ENCODE measurements at regions not wholly inside any gene's neighbourhood (a gene's known extent, or its start where the extent isn't known, plus 50 kb on each side); places are given as distances from the start of the nearest gene placed in this dataset.

DNA sequence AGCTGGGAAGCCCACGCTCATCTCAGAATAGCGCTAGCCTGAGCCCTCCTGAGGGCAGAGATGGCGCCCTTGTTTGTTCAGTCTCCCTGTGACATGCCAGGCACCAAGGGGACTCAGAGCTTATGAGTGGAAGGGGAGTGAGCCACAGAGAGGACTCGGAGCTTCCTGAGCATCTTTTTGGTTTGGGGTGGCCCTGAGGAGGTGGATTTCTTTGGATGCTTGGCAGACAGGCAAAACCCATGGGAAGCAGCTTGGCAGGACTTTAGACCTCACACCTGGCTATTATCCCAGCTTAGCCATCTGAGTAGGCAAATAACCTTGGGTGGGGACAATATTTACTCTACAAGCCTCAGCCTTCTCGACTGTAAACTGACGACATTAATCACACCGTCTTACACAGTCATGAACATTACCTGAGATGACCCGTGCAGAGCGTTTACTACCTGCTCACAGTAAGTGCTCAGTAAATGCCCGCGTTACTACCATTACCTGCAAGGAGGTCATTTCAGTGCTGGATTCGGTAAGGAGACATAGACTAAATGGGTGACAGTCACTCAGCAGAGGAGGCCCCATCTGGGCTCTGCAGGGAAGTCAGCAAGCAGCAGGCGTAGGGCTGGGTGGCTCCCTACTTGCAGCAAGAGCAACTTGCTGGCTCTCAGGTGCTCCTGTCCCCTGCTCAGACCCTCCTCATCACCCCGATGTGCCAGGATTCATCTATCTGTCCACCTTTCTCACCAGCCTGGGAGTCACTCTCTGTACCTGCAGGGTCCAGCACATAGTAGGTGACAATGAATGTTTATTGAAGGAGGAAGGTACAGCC, 54.9 kb downstream of the KLHDC7A start:
- Histone ChIP-seq H3K4me2 (ENCODE audit: unreplicated experiment) (no peak overlapping the region), H2AFZ (no peak overlapping the region), H3K27ac (no peak overlapping the region), H3K36me3 (ENCODE audit: low read depth) (no peaks in the 10 kb centered on the region), H3K9me2 (ENCODE audit: insufficient read depth) (no peaks in the 10 kb centered on the region), H3F3A (ENCODE audit: insufficient read depth) (no peaks in the 10 kb centered on the region), H3K27me3 (replicated peaks; ENCODE audit: insufficient read depth) (peaks cover 5% of the 10 kb centered on the region; the same call in 1 of the 2 replicates), H3K9ac (no peak overlapping the region), H3K4me1 (ENCODE audit: insufficient read depth) (no peaks in the 10 kb centered on the region), H3K9me3 (ENCODE audit: low read depth) (no peaks in the 10 kb centered on the region), H4K20me1 (ENCODE audit: insufficient read depth) (no peaks in the 10 kb centered on the region), H3K79me2 (ENCODE audit: insufficient read depth) (no peaks in the 10 kb centered on the region), H3K4me3 (no peak overlapping the region)
- no peak for DNase-seq
- TF ChIP-seq EZH2phosphoT487 (IDR thresholded peaks at IDR 0.05; ENCODE audit: insufficient read depth, low read depth) (no peak), EZH2 (IDR thresholded peaks at IDR 0.05; ENCODE audit: insufficient read depth, poor library complexity, severe bottlenecking) (no peak)
- in situ Hi-C loops (cut with MboI), result no loop called here
- WGBS, 2 experiments (ENCODE audit: low coverage in 1 of 2, low lambda C conversion rate in 2 of 2, missing lambda C conversion rate in 2 of 2), result 56 to 60% methylated on average over 14 of the region's 14 CpGs

DNA sequence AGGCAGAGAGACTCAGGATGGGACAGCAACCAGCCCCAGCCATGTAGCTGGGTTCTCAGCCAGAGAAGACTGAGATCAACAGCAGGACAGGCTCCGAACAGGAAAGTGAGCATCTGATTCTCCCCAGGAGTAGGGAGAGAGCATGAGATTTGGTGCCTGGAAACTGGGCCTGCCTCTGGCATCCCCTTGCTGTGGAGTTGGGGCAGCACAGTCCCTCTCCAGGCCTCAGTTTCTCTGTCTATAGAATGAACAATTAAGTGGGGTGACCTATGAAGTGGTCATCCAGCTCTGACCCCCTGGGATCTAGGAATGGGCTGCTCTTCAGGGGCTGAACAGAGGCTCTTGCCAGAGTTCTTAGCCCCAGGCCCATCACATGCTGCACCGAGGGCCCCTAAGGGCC, 55.6 kb downstream of the KLHDC7A start:
- in situ Hi-C loops (cut with MboI), result no loop called here
- no peak for DNase-seq
- WGBS, 2 experiments (ENCODE audit: low coverage in 1 of 2, low lambda C conversion rate in 2 of 2, missing lambda C conversion rate in 2 of 2), result 15 to 26% methylated on average over 2 of the region's 2 CpGs
- Histone ChIP-seq H3K9me3 (ENCODE audit: low read depth) (no peaks in the 10 kb centered on the region), H3K9ac (no peak overlapping the region), H3K9me2 (ENCODE audit: insufficient read depth) (no peaks in the 10 kb centered on the region), H3K4me1 (ENCODE audit: insufficient read depth) (no peaks in the 10 kb centered on the region), H3K36me3 (ENCODE audit: low read depth) (no peaks in the 10 kb centered on the region), H3K27me3 (replicated peaks; ENCODE audit: insufficient read depth) (peaks cover 5% of the 10 kb centered on the region; the same call in 1 of the 2 replicates), H3K27ac (no peak overlapping the region), H2AFZ (no peak overlapping the region), H3K4me3 (no peak overlapping the region), H3K4me2 (ENCODE audit: unreplicated experiment) (no peak overlapping the region), H4K20me1 (ENCODE audit: insufficient read depth) (no peaks in the 10 kb centered on the region), H3K79me2 (ENCODE audit: insufficient read depth) (no peaks in the 10 kb centered on the region), H3F3A (ENCODE audit: insufficient read depth) (no peaks in the 10 kb centered on the region)
- TF ChIP-seq EZH2 (IDR thresholded peaks at IDR 0.05; ENCODE audit: insufficient read depth, poor library complexity, severe bottlenecking) (no peak), EZH2phosphoT487 (IDR thresholded peaks at IDR 0.05; ENCODE audit: insufficient read depth, low read depth) (no peak)

DNA sequence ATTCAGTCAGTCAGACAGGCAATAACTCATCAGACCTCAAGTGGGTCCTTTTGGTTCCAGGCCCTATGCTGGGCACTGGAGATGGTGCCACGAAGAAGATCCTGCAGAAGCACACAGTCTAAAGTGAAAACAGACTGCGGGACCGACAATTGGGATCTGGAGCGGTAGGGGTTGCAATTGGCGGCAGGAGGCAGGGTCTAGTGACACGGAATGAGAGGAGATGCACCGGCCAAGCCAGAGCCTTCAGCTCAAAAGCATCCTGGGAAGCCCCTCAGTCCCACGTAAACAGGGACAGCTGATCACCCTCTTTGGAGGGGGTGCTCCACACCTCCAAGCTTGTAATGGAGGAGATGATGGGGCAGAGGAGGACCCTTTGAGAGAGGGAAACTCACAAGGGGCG, 56.2 kb downstream of the KLHDC7A start:
- H4K20me1 ChIP-seq (ENCODE audit: insufficient read depth), result no peaks in the 10 kb centered on the region
- WGBS, 2 experiments (ENCODE audit: low coverage in 1 of 2, low lambda C conversion rate in 2 of 2, missing lambda C conversion rate in 2 of 2), result 41 to 63% methylated on average over 9 of the region's 9 CpGs
- no peaks in the 10 kb centered on the region for H3K79me2 ChIP-seq (ENCODE audit: insufficient read depth)
- no peak for TF ChIP-seq EZH2 (IDR thresholded peaks at IDR 0.05; ENCODE audit: insufficient read depth, poor library complexity, severe bottlenecking)
- TF ChIP-seq EZH2phosphoT487 (IDR thresholded peaks at IDR 0.05; ENCODE audit: insufficient read depth, low read depth), result no peak
- H3K36me3 ChIP-seq (ENCODE audit: low read depth), result no peaks in the 10 kb centered on the region
- H3K9ac ChIP-seq, result no peak overlapping the region
- in situ Hi-C loops (cut with MboI), result no loop called here
- H3K4me3 ChIP-seq, result no peak overlapping the region
- H3K9me2 ChIP-seq (ENCODE audit: insufficient read depth), result no peaks in the 10 kb centered on the region
- no peak for DNase-seq
- H3K27me3 ChIP-seq (replicated peaks; ENCODE audit: insufficient read depth), result 0 out of 2 replicates have a peak, but pooled peaks cover 5% of the 10 kb centered on the region
- no peak overlapping the region for H2AFZ ChIP-seq
- no peak overlapping the region for H3K27ac ChIP-seq
- H3K4me2 ChIP-seq (ENCODE audit: unreplicated experiment), result no peak overlapping the region
- no peaks in the 10 kb centered on the region for H3K9me3 ChIP-seq (ENCODE audit: low read depth)
- H3F3A ChIP-seq (ENCODE audit: insufficient read depth), result no peaks in the 10 kb centered on the region
- no peaks in the 10 kb centered on the region for H3K4me1 ChIP-seq (ENCODE audit: insufficient read depth)

DNA sequence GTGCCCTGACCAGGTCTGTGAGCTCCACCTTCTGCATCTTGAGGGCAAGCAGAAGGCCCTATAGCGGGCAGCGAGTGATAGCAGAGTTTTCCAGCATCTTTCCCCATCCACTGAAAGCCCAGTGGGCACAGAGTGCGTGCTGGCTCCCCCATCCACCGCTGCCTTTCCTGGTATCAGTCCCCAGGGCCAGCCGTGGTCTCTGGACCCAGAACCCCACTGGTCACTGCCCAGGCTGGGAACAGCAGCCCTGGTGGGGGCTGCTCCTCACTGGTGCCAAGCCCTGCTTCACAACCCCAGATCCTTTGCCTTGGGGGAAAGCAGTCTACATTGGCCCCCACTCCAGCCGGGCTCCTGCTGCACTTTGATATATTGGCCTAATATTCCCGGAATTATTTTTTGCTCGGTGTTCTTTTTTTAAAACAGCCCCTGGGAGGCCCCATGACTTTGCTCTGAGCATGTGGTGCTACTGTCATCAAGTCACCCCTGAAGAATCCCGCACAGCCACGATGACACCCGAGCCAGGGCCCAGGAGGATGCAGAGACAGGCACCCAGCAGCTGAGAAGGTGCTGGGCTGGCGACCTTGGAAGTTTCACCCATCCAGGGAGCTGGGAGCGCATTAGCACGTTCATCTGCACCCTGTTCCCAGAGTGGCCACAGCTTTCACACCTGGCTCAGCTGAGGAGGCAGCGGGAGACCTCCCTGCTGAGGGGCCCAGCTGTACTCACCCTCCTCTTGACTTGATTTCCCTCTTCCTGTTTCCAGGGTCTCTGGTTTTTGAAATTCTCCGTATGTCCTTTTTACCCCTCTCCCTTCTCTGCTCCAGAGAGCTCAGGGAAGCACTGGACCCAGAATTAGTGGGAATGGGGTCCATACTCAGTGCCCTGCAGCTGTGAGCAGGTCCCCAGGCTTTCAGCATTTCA, 56.9 kb downstream of the KLHDC7A start:
- 40 to 41% methylated on average over 16 of the region's 16 CpGs for WGBS, 2 experiments (ENCODE audit: low coverage in 1 of 2, low lambda C conversion rate in 2 of 2, missing lambda C conversion rate in 2 of 2)
- in situ Hi-C loops (cut with MboI), result no loop called here
- DNase-seq, result no peak
- H3K4me2 ChIP-seq (ENCODE audit: unreplicated experiment), result no peak overlapping the region
- no peaks in the 10 kb centered on the region for H3K9me3 ChIP-seq (ENCODE audit: low read depth)
- no peaks in the 10 kb centered on the region for H3K4me1 ChIP-seq (ENCODE audit: insufficient read depth)
- H3K27me3 ChIP-seq (replicated peaks; ENCODE audit: insufficient read depth), result 0 out of 2 replicates have a peak, but pooled peaks cover 5% of the 10 kb centered on the region
- H2AFZ ChIP-seq, result no peak overlapping the region
- no peak overlapping the region for H3K4me3 ChIP-seq
- no peaks in the 10 kb centered on the region for H3K36me3 ChIP-seq (ENCODE audit: low read depth)
- H3F3A ChIP-seq (ENCODE audit: insufficient read depth), result no peaks in the 10 kb centered on the region
- H3K27ac ChIP-seq, result no peak overlapping the region
- H3K9me2 ChIP-seq (ENCODE audit: insufficient read depth), result no peaks in the 10 kb centered on the region
- no peak for TF ChIP-seq EZH2 (IDR thresholded peaks at IDR 0.05; ENCODE audit: insufficient read depth, poor library complexity, severe bottlenecking)
- TF ChIP-seq EZH2phosphoT487 (IDR thresholded peaks at IDR 0.05; ENCODE audit: insufficient read depth, low read depth), result no peak
- H3K79me2 ChIP-seq (ENCODE audit: insufficient read depth), result no peaks in the 10 kb centered on the region
- H4K20me1 ChIP-seq (ENCODE audit: insufficient read depth), result no peaks in the 10 kb centered on the region
- H3K9ac ChIP-seq, result no peak overlapping the region

Measured in GM23248 (cell line).